SK-N-MC (cell line): ENCODE measurements at regions not wholly inside any gene's neighbourhood (a gene's known extent, or its start where the extent isn't known, plus 50 kb on each side); places are given as distances from the start of the nearest gene placed in this dataset.
A peak's percentile ranks its signal among the peaks of the same experiment; 100 is the strongest.

Experiments used
- DNase-seq: peaks from one replicate; pipeline ENCODE4 v3.0.0-alpha.2; 2011; ENCODE audit warnings: low read depth, low spot score
- H3K27ac ChIP-seq: fragments of 200-600 bp; sonication (generic); 2 replicates; pipeline ENCODE4 v1.5.1; 2016; ENCODE audit warnings: mixed run types
- H3K36me3 ChIP-seq: fragments of 200-600 bp; sonication (generic); 2 replicates; pipeline ENCODE4 v1.6.1; 2017; ENCODE audit warnings: antibody characterized with exemption, low read length, mixed read lengths; ENCODE audit not compliant: insufficient read depth
- H3K4me3 ChIP-seq: fragments of 200-600 bp; sonication (generic); 2 replicates; pipeline ENCODE4 v1.5.1; 2016
- H3K9ac ChIP-seq: fragments of 200-600 bp; sonication (generic); 2 replicates; pipeline ENCODE4 v1.8.0; 2017; ENCODE audit warnings: mixed run types, mixed read lengths; ENCODE audit not compliant: insufficient read length
- H3K9me3 ChIP-seq: fragments of 200-600 bp; sonication (generic); 2 replicates; pipeline ENCODE4 v1.6.1; 2017; ENCODE audit warnings: low read depth, mild to moderate bottlenecking, antibody characterized with exemption, low read length, moderate library complexity, mixed read lengths
- EZH2 ChIP-seq: fragments of 200-600 bp; sonication (generic); IDR thresholded peaks from one replicate; pipeline ENCODE4 v1.6.1; 2017; ENCODE audit warnings: antibody characterized with exemption
- FOXP2 ChIP-seq: optimal IDR thresholded peaks from 2 replicates; pipeline ENCODE3; 2011; ENCODE audit warnings: mild to moderate bottlenecking, moderate library complexity; ENCODE audit not compliant: insufficient read depth; ENCODE audit errors: extremely low read length, control extremely low read depth
- POLR2AphosphoS5 ChIP-seq: IDR thresholded peaks from 2 replicates; pipeline ENCODE4 v1.6.1; 2012; ENCODE audit warnings: mild to moderate bottlenecking, low read depth, low read length, borderline replicate concordance

DNA sequence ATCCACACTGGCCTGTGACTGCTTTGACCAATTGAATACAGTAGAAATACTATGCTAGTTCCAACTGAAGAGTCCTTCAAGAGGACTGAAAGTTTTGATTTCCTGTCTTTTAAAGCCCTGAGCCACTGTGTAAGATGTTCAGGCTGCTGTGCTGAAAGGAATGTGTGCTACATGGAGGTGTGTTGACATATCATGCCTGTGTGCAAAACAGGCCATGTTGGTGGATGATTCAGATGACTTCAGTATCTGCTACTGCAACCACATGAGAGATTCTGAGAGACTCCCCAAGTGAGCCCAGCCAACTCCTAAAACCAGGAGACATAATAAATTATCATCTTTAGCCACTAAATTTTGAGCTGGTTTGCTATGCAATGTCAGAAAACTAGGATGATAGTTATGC, 662.9 kb downstream of the ZEB2 start:
- TF ChIP-seq POLR2AphosphoS5 (no peak), FOXP2 (no peak), EZH2 (no peak)
- Histone ChIP-seq H3K4me3 (no peak overlapping the region), H3K27ac (no peak overlapping the region), H3K9ac (no peak overlapping the region), H3K36me3 (no peaks in the 10 kb centered on the region), H3K9me3 (no peaks in the 10 kb centered on the region)
- no peak for DNase-seq

DNA sequence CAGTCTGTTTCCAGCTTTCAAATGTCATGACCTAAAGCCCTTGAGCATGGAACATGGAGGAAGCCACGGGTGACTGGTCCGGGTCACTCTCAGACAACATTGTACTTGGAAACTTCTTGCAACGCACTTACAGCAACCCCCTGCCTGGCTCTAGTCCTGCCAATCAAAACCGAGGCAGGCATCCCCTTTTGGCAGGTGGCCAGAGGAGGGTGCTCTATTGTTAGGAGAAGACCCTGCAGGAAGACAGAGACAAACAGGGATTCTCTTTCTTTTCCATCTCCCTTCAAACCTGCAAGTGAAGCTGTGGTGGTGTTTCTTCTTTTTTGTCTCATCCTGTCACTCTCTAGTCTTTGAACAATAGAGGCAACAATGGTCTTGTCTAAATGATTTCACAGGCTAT, 667.2 kb downstream of the ZEB2 start:
- Histone ChIP-seq H3K9me3 (no peaks in the 10 kb centered on the region), H3K27ac (no peak overlapping the region), H3K36me3 (no peaks in the 10 kb centered on the region), H3K9ac (no peak overlapping the region), H3K4me3 (no peak overlapping the region)
- no peak for DNase-seq
- TF ChIP-seq POLR2AphosphoS5 (no peak), EZH2 (no peak), FOXP2 (no peak)

DNA sequence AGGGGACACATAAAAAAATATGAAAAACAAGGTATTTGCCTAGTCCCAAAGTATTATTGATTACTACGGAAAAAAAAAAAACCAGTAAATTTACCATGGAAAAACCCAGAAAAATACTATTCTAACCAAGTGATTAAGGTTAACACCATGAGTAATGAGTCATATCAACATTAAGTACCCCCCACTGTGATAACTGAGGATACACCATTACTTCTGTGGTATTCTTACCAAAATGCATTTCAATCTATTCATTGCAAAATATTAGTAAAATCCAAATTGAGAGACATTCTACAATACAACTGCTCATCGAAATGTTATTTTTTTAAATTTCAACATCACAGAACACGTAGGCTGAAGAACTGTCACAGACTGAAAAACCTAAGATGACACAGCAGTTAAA, 669.8 kb downstream of the ZEB2 start:
- DNase-seq: no peak
- TF ChIP-seq EZH2 (no peak), FOXP2 (no peak), POLR2AphosphoS5 (no peak)

DNA sequence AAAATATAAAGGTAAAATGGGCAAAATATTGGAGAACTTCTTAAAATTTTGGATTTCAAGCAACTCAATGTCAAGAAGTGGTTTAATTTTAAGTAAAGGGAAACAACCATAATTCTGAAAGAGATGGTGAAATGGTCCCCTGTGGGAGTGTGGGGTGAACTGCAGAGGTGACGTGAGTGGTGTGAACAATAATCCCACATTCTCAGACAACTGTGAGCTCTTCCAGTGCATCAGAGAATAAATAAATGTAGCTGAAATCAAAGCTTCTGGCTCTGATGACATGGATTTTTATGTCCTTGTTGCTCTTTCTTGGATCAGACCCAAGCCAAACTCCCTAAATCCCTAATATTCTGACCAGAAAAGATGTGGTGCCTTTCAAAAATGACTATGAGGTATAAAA, 672.7 kb downstream of the ZEB2 start:
- H3K4me3 ChIP-seq: no peak overlapping the region
- TF ChIP-seq EZH2: no peak
- TF ChIP-seq FOXP2: no peak
- no peak for TF ChIP-seq POLR2AphosphoS5
- no peak for DNase-seq
- H3K9ac ChIP-seq: no peak overlapping the region
- H3K9me3 ChIP-seq: no peaks in the 10 kb centered on the region
- H3K36me3 ChIP-seq: no peaks in the 10 kb centered on the region
- no peak overlapping the region for H3K27ac ChIP-seq

More for the DNA sequence above, 669.8 kb downstream of the ZEB2 start:
- H3K36me3 ChIP-seq: no peaks in the 10 kb centered on the region
- H3K9ac ChIP-seq: no peak overlapping the region
- no peak overlapping the region for H3K4me3 ChIP-seq
- H3K9me3 ChIP-seq: no peaks in the 10 kb centered on the region
- no peak overlapping the region for H3K27ac ChIP-seq

DNA sequence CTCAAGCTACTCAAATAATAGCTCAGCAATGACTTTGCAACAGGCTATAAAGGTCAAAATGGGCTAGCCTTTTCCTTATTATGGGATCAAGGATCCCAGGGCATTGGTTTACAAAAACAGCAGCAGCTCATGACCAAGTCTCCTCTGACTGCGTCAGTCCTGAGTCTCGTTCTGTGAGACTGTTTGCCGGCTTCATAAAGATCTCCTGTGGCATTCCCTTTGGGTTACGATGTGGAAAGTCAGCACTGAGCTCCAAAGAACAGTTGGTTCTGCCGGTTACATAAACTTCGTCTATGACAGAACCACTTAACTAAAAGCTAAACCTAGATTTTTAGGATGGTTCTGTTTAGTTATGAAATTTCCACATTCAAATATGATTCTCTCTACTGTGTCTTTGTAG, 674.9 kb downstream of the ZEB2 start:
- DNase-seq: no peak
- H3K4me3 ChIP-seq: no peak overlapping the region
- H3K9ac ChIP-seq: no peak overlapping the region
- TF ChIP-seq FOXP2: no peak
- TF ChIP-seq EZH2: no peak
- no peak for TF ChIP-seq POLR2AphosphoS5
- H3K36me3 ChIP-seq: no peaks in the 10 kb centered on the region
- H3K27ac ChIP-seq: no peak overlapping the region
- H3K9me3 ChIP-seq: no peaks in the 10 kb centered on the region

DNA sequence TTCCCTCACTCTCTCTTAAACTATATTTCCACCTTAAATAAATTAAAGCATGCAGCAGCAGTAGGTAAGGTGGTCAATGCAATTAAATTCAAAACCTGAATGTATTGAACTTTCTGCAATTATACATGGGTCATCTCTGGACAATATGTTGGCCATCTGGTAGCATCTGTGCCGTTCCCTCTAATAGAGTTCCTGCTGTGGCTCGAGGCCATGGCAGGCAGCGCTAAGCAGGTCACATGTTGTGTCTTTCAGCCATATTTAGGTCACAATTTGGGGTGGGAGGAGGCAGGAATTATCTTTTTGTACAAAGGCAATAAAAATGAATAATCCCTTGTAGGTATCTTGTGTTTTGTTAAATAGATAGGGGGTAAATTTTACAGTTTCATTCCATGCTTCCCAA, 676.2 kb downstream of the ZEB2 start:
- DNase-seq: no peak
- no peak overlapping the region for H3K9ac ChIP-seq
- H3K27ac ChIP-seq: no peak overlapping the region
- H3K36me3 ChIP-seq: no peaks in the 10 kb centered on the region
- TF ChIP-seq POLR2AphosphoS5 (no peak), FOXP2 (no peak), EZH2 (no peak)
- H3K9me3 ChIP-seq: no peaks in the 10 kb centered on the region
- H3K4me3 ChIP-seq: no peak overlapping the region

DNA sequence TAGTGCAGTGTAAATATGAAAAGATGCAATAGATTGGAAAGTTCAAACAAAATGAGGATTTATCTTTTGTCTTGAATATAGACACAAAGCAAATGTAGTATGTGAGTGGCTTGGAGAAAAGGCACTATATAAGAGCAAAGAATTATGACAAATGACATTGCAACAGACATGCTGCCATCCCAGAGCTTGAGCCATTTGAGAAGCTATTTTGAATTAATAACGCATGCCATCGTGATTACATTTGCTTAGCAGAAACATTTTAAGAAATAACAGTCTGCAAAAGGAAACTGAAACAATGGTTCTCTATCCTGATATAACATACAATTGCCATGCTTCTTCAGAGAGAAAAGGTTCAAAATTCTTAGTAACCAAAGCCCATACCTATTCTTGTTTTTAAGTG, 677.1 kb downstream of the ZEB2 start:
- no peaks in the 10 kb centered on the region for H3K36me3 ChIP-seq
- H3K9ac ChIP-seq: no peak overlapping the region
- peak overlapping the region; percentile 71 for H3K27ac ChIP-seq
- H3K4me3 ChIP-seq: no peak overlapping the region
- H3K9me3 ChIP-seq: no peaks in the 10 kb centered on the region
- DNase-seq: no peak
- TF ChIP-seq FOXP2 (no peak), POLR2AphosphoS5 (no peak), EZH2 (no peak)

DNA sequence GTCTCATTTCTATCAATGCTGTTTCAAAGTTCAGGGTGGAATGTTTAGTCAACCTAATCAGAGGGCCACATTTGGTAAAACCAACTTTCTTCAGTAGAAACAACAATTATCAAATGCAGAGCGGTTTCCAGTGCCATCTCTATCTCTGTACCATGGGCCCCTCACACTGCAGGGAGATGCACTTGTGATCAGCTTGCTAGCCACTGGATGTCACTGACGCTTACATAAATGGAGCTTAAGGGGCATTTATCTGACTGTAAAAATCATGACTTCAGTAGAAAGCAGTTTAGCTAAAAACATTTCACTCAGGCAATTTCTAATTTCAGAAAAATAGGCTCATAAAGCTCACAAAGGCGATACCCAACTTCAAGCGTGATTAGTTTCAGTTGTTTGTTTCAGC, 678.0 kb downstream of the ZEB2 start:
- DNase-seq: no peak
- H3K27ac ChIP-seq: peak overlapping the region; percentile 71

DNA sequence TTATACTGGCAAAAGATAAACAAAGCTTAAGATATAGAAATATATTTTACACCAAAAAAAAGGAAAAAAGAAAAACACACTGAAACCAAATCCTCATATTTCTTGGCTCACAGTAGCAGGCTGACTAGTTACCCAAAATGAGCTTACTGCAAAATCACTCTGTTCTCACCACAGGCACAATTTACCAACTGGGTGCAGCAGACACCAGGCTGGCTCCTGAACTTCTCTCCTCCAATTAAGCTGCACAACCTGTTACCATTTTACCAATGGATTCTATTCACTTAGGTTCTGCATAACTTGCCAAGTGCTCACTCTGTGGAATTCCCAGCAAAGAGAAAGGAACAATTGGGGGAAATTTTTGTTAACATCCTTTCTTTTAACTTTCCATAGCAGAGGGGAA, 679.3 kb downstream of the ZEB2 start:
- no peak for TF ChIP-seq POLR2AphosphoS5
- Histone ChIP-seq H3K36me3 (no peaks in the 10 kb centered on the region), H3K9me3 (no peaks in the 10 kb centered on the region), H3K4me3 (no peak overlapping the region), H3K27ac (peak overlapping the region; percentile 98), H3K9ac (peak overlapping the region; percentile 51)
- DNase-seq: no peak

More for the DNA sequence above, 678.0 kb downstream of the ZEB2 start:
- Histone ChIP-seq H3K9me3 (no peaks in the 10 kb centered on the region), H3K36me3 (no peaks in the 10 kb centered on the region), H3K9ac (no peak overlapping the region), H3K4me3 (no peak overlapping the region)
- TF ChIP-seq FOXP2 (no peak), POLR2AphosphoS5 (no peak), EZH2 (no peak)

DNA sequence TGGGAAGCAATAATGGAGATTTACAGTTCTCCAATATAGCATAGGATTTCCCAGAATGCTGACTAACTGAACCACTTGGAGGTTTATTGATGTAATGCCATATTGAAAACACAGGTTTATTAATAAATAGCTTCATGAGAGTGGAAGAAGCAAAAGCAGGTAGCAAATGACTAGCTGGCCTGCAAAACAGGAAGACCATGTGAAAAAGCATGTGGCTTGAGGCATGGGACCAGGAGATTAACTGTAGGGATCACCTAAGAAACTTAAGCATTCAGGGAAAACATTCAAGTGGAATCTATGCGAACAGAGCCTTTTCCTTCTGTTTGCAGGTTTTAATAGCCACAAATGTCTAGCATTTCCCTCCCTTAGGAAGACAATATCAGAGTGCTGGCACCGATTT, 679.7 kb downstream of the ZEB2 start:
- Histone ChIP-seq H3K4me3 (no peak overlapping the region), H3K36me3 (no peaks in the 10 kb centered on the region), H3K9ac (peak overlapping the region; percentile 51), H3K9me3 (no peaks in the 10 kb centered on the region), H3K27ac (peak overlapping the region; percentile 98)
- DNase-seq: no peak
- TF ChIP-seq POLR2AphosphoS5 (no peak), EZH2 (no peak), FOXP2 (no peak)
